ENCODE measurements at regions not wholly inside any gene's neighbourhood (a gene's known extent, or its start where the extent isn't known, plus 50 kb on each side); places are given as distances from the start of the nearest gene placed in this dataset.

DNA sequence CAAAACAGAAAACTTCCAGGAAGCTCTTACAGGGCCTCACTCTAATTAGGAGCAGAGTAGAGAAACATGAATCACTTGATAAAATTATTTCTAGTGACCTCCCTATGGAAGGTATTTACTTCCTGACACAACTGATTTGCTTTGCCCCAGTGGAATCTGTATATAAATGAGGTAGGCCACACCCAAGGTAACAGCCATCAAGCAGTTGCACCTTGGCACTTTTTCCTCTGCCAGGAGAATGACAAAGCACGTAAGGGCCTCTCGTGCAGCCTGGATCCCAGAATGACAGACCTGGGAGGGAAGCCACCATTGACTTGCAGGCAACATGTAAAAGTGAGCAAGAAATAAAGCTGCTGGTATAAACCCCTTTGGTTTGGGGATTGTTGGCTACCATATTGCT, 620.0 kb upstream of the SLC39A10 start:
- intact Hi-C loops (cut with DNase I; ENCODE audit: low total_unique reads): no loop called here
- H3K4me3 ChIP-seq (ENCODE audit: low read depth, poor library complexity, severe bottlenecking): no peak overlapping the region
- no peak for DNase-seq (ENCODE audit: low spot score in 2 of 2)
- TF ChIP-seq, protein P1, sequence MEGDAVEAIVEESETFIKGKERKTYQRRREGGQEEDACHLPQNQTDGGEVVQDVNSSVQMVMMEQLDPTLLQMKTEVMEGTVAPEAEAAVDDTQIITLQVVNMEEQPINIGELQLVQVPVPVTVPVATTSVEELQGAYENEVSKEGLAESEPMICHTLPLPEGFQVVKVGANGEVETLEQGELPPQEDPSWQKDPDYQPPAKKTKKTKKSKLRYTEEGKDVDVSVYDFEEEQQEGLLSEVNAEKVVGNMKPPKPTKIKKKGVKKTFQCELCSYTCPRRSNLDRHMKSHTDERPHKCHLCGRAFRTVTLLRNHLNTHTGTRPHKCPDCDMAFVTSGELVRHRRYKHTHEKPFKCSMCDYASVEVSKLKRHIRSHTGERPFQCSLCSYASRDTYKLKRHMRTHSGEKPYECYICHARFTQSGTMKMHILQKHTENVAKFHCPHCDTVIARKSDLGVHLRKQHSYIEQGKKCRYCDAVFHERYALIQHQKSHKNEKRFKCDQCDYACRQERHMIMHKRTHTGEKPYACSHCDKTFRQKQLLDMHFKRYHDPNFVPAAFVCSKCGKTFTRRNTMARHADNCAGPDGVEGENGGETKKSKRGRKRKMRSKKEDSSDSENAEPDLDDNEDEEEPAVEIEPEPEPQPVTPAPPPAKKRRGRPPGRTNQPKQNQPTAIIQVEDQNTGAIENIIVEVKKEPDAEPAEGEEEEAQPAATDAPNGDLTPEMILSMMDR (IDR thresholded peaks at IDR 0.05): no peak
- no peak for TF ChIP-seq POLR2A (IDR thresholded peaks at IDR 0.05)
- 83 to 84% methylated on average over 2 of the region's 2 CpGs for whole genome bisulfite sequencing, 2 donors

DNA sequence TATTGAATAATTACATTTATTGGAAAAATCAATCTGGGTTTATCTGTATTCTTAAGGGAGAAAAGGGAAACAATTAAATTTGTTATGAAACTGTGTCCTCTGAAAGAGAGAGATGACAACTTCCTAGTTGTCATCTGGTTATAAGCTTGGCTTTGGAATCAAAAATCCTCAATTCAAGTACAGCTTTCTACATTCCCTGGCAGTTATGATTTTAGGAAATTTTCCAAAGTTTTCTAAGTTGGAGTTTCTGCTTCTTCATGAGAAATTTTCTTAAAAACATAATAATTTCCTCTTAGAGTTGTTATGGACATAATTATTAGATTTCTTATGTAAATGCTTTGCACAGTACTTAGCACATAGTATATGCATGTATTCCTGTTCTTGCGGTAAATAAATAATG, 625.6 kb upstream of the SLC39A10 start:
- intact Hi-C loops (cut with DNase I; ENCODE audit: low total_unique reads): no loop called here
- 87 to 92% methylated on average over 1 of the region's 1 CpG for WGBS, 2 donors
- TF ChIP-seq, protein P1 (IDR thresholded peaks at IDR 0.05): no peak
- no peak for DNase-seq (ENCODE audit: low spot score in 2 of 2)
- H3K4me3 ChIP-seq (ENCODE audit: low read depth, poor library complexity, severe bottlenecking): no peak overlapping the region

DNA sequence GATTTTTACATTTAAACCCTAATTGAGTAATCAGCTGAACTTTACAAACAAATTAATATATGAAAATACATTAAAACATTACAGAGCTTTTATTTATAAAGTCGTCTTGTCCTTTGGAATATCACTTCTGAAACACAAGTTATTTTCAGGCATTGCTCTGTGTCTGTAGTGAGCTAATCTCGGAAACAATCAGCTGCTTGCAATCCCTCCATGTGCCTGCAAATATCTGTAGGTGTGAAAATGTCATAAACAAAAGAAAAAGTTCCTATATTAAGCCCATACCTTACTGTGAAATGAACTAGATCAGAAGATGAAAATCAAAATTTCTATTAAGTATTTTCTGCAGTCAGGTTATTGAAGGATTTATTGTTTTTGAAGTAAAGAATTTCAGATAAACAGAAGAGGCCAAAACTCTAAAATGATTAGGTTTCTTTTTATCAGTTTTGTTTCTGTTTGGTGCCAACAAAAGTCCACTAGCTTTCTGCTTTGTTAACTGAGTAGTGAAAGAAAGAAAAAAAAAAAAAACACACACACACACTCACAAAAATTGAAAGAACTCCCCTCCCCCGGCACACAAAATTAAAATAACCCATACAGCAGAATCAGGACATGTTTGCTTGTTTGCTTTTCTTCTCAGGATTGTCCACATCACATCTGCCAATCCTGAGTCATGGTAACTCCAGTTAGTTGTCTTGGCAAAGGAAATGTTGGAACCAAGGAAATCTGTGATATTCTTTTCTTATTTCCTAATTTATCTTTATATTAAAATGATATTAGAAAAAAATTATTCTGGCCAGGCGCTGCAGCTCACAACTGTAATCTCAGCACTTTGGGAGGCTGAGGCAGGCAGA, 627.0 kb upstream of the SLC39A10 start:
- no peak for DNase-seq (ENCODE audit: low spot score in 2 of 2)
- no peak overlapping the region for H3K4me3 ChIP-seq (ENCODE audit: low read depth, poor library complexity, severe bottlenecking)
- WGBS, 2 donors: 69 to 74% methylated on average over 4 of the region's 4 CpGs
- TF ChIP-seq, protein P1 (IDR thresholded peaks at IDR 0.05): no peak
- TF ChIP-seq POLR2A (IDR thresholded peaks at IDR 0.05): no peak
- intact Hi-C loops (cut with DNase I; ENCODE audit: low total_unique reads): no loop called here

DNA sequence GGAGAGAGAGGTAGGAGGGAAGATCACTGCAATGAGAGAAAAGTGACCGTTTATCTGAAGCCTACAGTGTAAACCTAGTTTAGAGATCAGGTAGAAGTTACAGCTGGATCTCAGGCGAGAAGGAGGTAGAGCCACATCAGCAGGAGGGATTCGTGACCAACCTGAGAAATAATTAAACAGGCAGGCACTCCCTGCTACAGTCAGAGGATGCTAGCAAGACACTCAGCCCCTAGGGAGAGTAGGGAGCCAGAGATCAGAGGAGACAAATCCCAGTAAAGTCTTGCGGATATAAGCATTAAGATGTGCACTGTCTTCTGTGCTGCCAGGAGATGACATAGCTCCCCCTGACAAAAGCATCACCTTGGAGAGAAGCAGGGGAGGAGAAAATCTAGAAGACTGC, 629.1 kb upstream of the SLC39A10 start:
- H3K4me3 ChIP-seq (ENCODE audit: low read depth, poor library complexity, severe bottlenecking): no peak overlapping the region
- no peak for DNase-seq (ENCODE audit: low spot score in 2 of 2)
- intact Hi-C loops (cut with DNase I; ENCODE audit: low total_unique reads): no loop called here
- TF ChIP-seq, protein P1 (IDR thresholded peaks at IDR 0.05): no peak
- TF ChIP-seq POLR2A (IDR thresholded peaks at IDR 0.05): no peak
- 81 to 88% methylated on average over 4 of the region's 4 CpGs for WGBS, 2 donors

DNA sequence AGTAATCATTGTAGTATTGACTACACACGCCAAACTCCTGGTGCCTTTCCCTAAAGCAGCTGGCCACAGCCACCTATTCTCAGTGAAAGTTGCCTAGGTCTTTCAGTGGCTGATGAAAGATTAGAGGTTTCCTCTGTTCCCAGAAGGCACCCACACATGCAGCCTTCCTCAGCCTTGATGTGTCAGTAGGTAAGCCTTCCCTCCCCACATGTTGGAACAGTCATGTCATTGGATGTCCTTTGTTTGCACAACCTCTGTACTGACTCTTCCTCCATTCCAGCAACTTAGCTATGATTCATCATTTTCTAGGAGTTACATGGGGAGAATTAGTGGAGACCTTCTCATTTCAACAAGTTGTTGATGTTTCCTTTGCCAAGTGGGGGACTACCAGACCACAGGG, 630.8 kb upstream of the SLC39A10 start:
- intact Hi-C loops (cut with DNase I; ENCODE audit: low total_unique reads): no loop called here
- no peak overlapping the region for H3K4me3 ChIP-seq (ENCODE audit: low read depth, poor library complexity, severe bottlenecking)
- TF ChIP-seq, protein P1 (IDR thresholded peaks at IDR 0.05): no peak
- TF ChIP-seq POLR2A (IDR thresholded peaks at IDR 0.05): no peak
- 86 to 87% methylated on average over 1 of the region's 1 CpG for WGBS, 2 donors
- DNase-seq (ENCODE audit: low spot score in 2 of 2): no peak

DNA sequence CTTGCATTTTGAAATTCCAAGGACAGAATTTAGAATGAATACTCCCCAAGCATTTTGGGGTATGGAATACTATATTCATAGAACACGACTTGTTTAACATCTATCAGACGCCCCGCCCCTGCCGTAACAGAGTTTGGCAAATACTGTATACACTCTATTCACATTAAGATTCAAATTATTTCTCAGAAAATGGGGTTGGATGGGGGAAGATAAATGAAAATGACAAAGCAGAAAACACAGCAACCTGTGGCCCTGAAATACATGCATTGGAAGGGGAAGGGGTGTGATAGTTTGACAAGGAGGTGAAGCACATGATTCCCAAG, 634.6 kb upstream of the SLC39A10 start:
- WGBS, 2 donors: 68 to 82% methylated on average over 4 of the region's 4 CpGs
- TF ChIP-seq POLR2A (IDR thresholded peaks at IDR 0.05): no peak
- TF ChIP-seq, protein P1 (IDR thresholded peaks at IDR 0.05): no peak
- intact Hi-C loops (cut with DNase I; ENCODE audit: low total_unique reads): no loop called here
- no peak for DNase-seq (ENCODE audit: low spot score in 2 of 2)
- H3K4me3 ChIP-seq (ENCODE audit: low read depth, poor library complexity, severe bottlenecking): no peak overlapping the region

Data from lower leg skin (tissue), 4 donors.